A549 (cell line): ENCODE measurements at regions not wholly inside any gene's neighbourhood (a gene's known extent, or its start where the extent isn't known, plus 50 kb on each side); places are given as distances from the start of the nearest gene placed in this dataset.

Experiments used
- ATAC-seq, 2 experiments: fragments of 200-7000 bp in 1 of 2; fragments of >200 bp in 1 of 2; cut with Nextera tagmentation in 1 of 2; cut with Tn5 transposase in 1 of 2; 3 replicates each; pipeline versions ENCODE4 v1.8.0 to v1.9.1; 2018 to 2020; ENCODE audit warnings: mild to moderate bottlenecking in 1 of 2, moderate library complexity in 1 of 2
- CTCF ChIA-PET: fragments of 300-600 bp; sonication (Branson Sonifier 250); formaldehyde crosslinking; extraction: SDS; loops from one replicate; lab custom pipeline; 2021; ENCODE audit warnings: antibody characterized with exemption, inconsistent platforms; lab: Yijun Ruan, JAX
- POLR2A ChIA-PET: fragments of 350-600 bp; formaldehyde crosslinking; extraction: SDS; loops from one replicate; lab custom pipeline; 2021; ENCODE audit warnings: antibody characterized with exemption, inconsistent platforms; lab: Yijun Ruan, JAX
- DNase-seq, 2 experiments: peaks; one replicate each; pipeline versions ENCODE4 v3.0.0 to v3.0.0-alpha.2; 2011 to 2016; ENCODE audit warnings: low read depth in 1 of 2, low spot score in 1 of 2
- FAIRE-seq: peaks from 2 replicates; lab custom pipeline; 2011; peaks lifted over from hg19 to GRCh38; lab: Jason Lieb, UNC
- H3K27ac ChIP-seq, 2 experiments: fragments of >200 bp; sonication (Bioruptor Twin); formaldehyde crosslinking; 3 replicates each; pipeline ENCODE4 v1.5.1; 2016 to 2017
- H3K4me1 ChIP-seq: fragments of >200 bp; sonication (Bioruptor Twin); formaldehyde crosslinking; 3 replicates; pipeline ENCODE4 v1.6.1; 2016
- H3K4me2 ChIP-seq: fragments of >200 bp; sonication (Bioruptor Twin); formaldehyde crosslinking; 3 replicates; pipeline ENCODE4 v1.6.1; 2016
- H3K4me3 ChIP-seq: fragments of >200 bp; sonication (Bioruptor Twin); formaldehyde crosslinking; 3 replicates; pipeline ENCODE4 v1.5.1; 2016
- H3K9me3 ChIP-seq: fragments of >200 bp; sonication (Bioruptor Twin); formaldehyde crosslinking; 3 replicates; pipeline ENCODE4 v1.6.1; 2016
- ATOH8 ChIP-seq: fragments of 250-450 bp; sonication (Bioruptor Pico); IDR thresholded peaks from 2 replicates; pipeline ENCODE4 v1.5.0; 2020; ENCODE audit warnings: low read depth, mild to moderate bottlenecking, moderate library complexity
- CBX2 ChIP-seq: fragments of 200-600 bp; sonication (generic); IDR thresholded peaks from 2 replicates; pipeline ENCODE4 v1.6.1; 2016; ENCODE audit warnings: low read depth, mild to moderate bottlenecking, borderline replicate concordance
- CHD2 ChIP-seq: fragments of 150-350 bp; IDR thresholded peaks from 2 replicates; pipeline ENCODE4 v1.6.1; 2014; ENCODE audit warnings: low read length; ENCODE audit not compliant: partially characterized antibody
- E2F6 ChIP-seq: IDR thresholded peaks from 2 replicates; pipeline ENCODE4 v1.6.1; 2012; ENCODE audit warnings: low read depth, borderline replicate concordance
- ESRRA ChIP-seq: fragments of 150-350 bp; IDR thresholded peaks from 2 replicates; pipeline ENCODE4 v1.6.1; 2014; ENCODE audit warnings: mild to moderate bottlenecking, low read length, borderline replicate concordance
- FOXS1 ChIP-seq: fragments of 250-450 bp; sonication (Bioruptor Pico); IDR thresholded peaks from 2 replicates; pipeline ENCODE4 v1.5.0; 2020; ENCODE audit warnings: mild to moderate bottlenecking, moderate library complexity
- GATA3 ChIP-seq: IDR thresholded peaks from 2 replicates; pipeline ENCODE4 v1.6.1; 2012; ENCODE audit warnings: borderline replicate concordance
- HDAC2 ChIP-seq: fragments of 200-600 bp; sonication (generic); IDR thresholded peaks from 2 replicates; pipeline ENCODE4 v1.6.1; 2016
- HEYL ChIP-seq: fragments of 250-450 bp; sonication (Bioruptor Pico); IDR thresholded peaks from 2 replicates; pipeline ENCODE4 v1.8.0; 2021; ENCODE audit warnings: mild to moderate bottlenecking, moderate library complexity
- HMGXB4 ChIP-seq: fragments of 250-450 bp; sonication (Bioruptor Pico); IDR thresholded peaks from 2 replicates; pipeline ENCODE4 v1.5.0; 2021; ENCODE audit warnings: mild to moderate bottlenecking, moderate library complexity, borderline replicate concordance
- HOXB13 ChIP-seq: fragments of 250-450 bp; sonication (Bioruptor Pico); IDR thresholded peaks from 2 replicates; pipeline ENCODE4 v1.5.0; 2020; ENCODE audit warnings: low read depth, mild to moderate bottlenecking, moderate library complexity
- JUNB ChIP-seq: fragments of >200 bp; sonication (Bioruptor Twin); formaldehyde crosslinking; IDR thresholded peaks from 2 replicates; pipeline ENCODE4 v1.6.1; 2016
- KDM5A ChIP-seq: fragments of 200-600 bp; sonication (generic); IDR thresholded peaks from 2 replicates; pipeline ENCODE4 v1.6.1; 2016; ENCODE audit warnings: antibody characterized with exemption, mild to moderate bottlenecking
- MYC ChIP-seq: IDR thresholded peaks from 2 replicates; pipeline ENCODE4 v1.6.1; 2012; ENCODE audit warnings: mild to moderate bottlenecking, inconsistent platforms, low read length, improper control_type of control experiment, borderline replicate concordance
- NPAS2 ChIP-seq: fragments of 250-450 bp; sonication (Bioruptor Pico); IDR thresholded peaks from 2 replicates; pipeline ENCODE4 v1.8.0; 2022; ENCODE audit warnings: mild to moderate bottlenecking, moderate library complexity, borderline replicate concordance
- POLR2A ChIP-seq: IDR thresholded peaks from 2 replicates; pipeline ENCODE4 v1.6.1; 2012; ENCODE audit warnings: mild to moderate bottlenecking, low read length
- RCOR1 ChIP-seq: fragments of 150-350 bp; IDR thresholded peaks from 2 replicates; pipeline ENCODE4 v1.6.1; 2014; ENCODE audit warnings: antibody characterized with exemption, low read length, low read depth
- REST ChIP-seq: fragments of 200-600 bp; sonication (generic); IDR thresholded peaks from 2 replicates; pipeline ENCODE4 v1.6.1; 2016; ENCODE audit warnings: antibody characterized with exemption, mild to moderate bottlenecking, moderate library complexity
- RFX5 ChIP-seq: fragments of 450-650 bp; IDR thresholded peaks from 2 replicates; pipeline ENCODE4 v1.7.1; 2014; ENCODE audit warnings: antibody characterized with exemption, mild to moderate bottlenecking, moderate library complexity
- RNF2 ChIP-seq: fragments of 200-600 bp; sonication (generic); IDR thresholded peaks from 2 replicates; pipeline ENCODE4 v1.6.1; 2016; ENCODE audit warnings: low read depth, mild to moderate bottlenecking, antibody characterized with exemption, moderate library complexity, borderline replicate concordance
- SMC3 ChIP-seq: fragments of >200 bp; sonication (Bioruptor Twin); formaldehyde crosslinking; IDR thresholded peaks from 3 replicates; pipeline ENCODE4 v1.6.1; 2018; ENCODE audit warnings: inconsistent platforms
- TP53 ChIP-seq: fragments of 250-450 bp; sonication (Bioruptor Pico); IDR thresholded peaks from 2 replicates; pipeline ENCODE4 v1.5.0; 2021; ENCODE audit warnings: mild to moderate bottlenecking, moderate library complexity
- USF2 ChIP-seq: fragments of 450-650 bp; IDR thresholded peaks from 2 replicates; pipeline ENCODE4 v1.6.1; 2014; ENCODE audit warnings: antibody characterized with exemption
- ZSCAN20 ChIP-seq: fragments of 250-450 bp; sonication (Bioruptor Pico); IDR thresholded peaks from 2 replicates; pipeline ENCODE4 v1.8.0; 2022; ENCODE audit warnings: mild to moderate bottlenecking, moderate library complexity
- WGBS: methylation state at CpG from one replicate; pipeline ENCODE4 v1.1.6; 2017; ENCODE audit errors: missing lambda C conversion rate; 5-methylcytosine and 5-hydroxymethylcytosine counted together

GRCh38 chr15:85992224-85992623, 87.4 kb upstream of the AGBL1 start:
- ChIA-PET CTCF (no interaction called here), POLR2A (no interaction called here)
- no peak for FAIRE-seq
- TF ChIP-seq E2F6, result no peak
- no peak for TF ChIP-seq CBX2
- TF ChIP-seq ZSCAN20 (CRISPR knock-in tag), result no peak
- no peak for TF ChIP-seq HDAC2
- TF ChIP-seq TP53, result no peak
- no peak for TF ChIP-seq CHD2
- TF ChIP-seq RCOR1, result no peak
- DNase-seq, result no peak
- Histone ChIP-seq H3K4me2 (no peak overlapping the region), H3K4me1 (no peaks in the 10 kb centered on the region), H3K9me3 (no peaks in the 10 kb centered on the region), H3K27ac (no peak overlapping the region), H3K4me3 (no peak overlapping the region)
- WGBS, result 36% methylated on average over 3 of the region's 3 CpGs
- ATAC-seq, result no peak

- TF ChIP-seq KDM5A (no peak), GATA3 (no peak), ATOH8 (CRISPR knock-in tag) (no peak), HEYL (CRISPR knock-in tag) (no peak)
- WGBS, result 8% methylated on average over 2 of the region's 2 CpGs
- Histone ChIP-seq H3K27ac (no peak overlapping the region), H3K9me3 (no peaks in the 10 kb centered on the region), H3K4me2 (no peak overlapping the region), H3K4me1 (no peaks in the 10 kb centered on the region), H3K4me3 (no peak overlapping the region)
- POLR2A ChIA-PET, result no interaction called here
- CTCF ChIA-PET, result no interaction called here
- FAIRE-seq, result no peak
- DNase-seq, result no peak
- ATAC-seq, result 0 out of 6 replicates have a peak, but pooled peaks of 1 of the 2 experiments have one; percentile 10
Measured at GRCh38 chr15:85993116-85993515, 86.6 kb upstream of the AGBL1 start.

GRCh38 chr15:85997618-85998017, 82.1 kb upstream of the AGBL1 start:
- CTCF ChIA-PET, result no interaction called here
- FAIRE-seq (no peak), DNase-seq (no peak), ATAC-seq (no peak)
- H3K4me3 ChIP-seq, result no peak overlapping the region
- no peaks in the 10 kb centered on the region for H3K9me3 ChIP-seq
- no peaks in the 10 kb centered on the region for H3K4me1 ChIP-seq
- POLR2A ChIA-PET, result no interaction called here
- 34% methylated on average over 5 of the region's 5 CpGs for WGBS
- H3K4me2 ChIP-seq, result no peak overlapping the region
- no peak overlapping the region for H3K27ac ChIP-seq
- TF ChIP-seq SMC3 (no peak), POLR2A (no peak), RNF2 (no peak), FOXS1 (CRISPR knock-in tag) (no peak), ESRRA (no peak), HOXB13 (CRISPR knock-in tag) (no peak), MYC (no peak), RFX5 (no peak), CHD2 (no peak)
- TF ChIP-seq, all 56 proteins: peak for 0

- Histone ChIP-seq H3K27ac (no peak overlapping the region), H3K4me3 (no peak overlapping the region), H3K4me1 (no peaks in the 10 kb centered on the region), H3K4me2 (no peak overlapping the region), H3K9me3 (no peaks in the 10 kb centered on the region)
- DNase-seq, result no peak
- FAIRE-seq, result no peak
- POLR2A ChIA-PET, result no interaction called here
- CTCF ChIA-PET, result no interaction called here
- ATAC-seq, result no peak
- no peak for TF ChIP-seq ZSCAN20 (CRISPR knock-in tag)
- no peak for TF ChIP-seq HDAC2
- TF ChIP-seq FOXS1 (CRISPR knock-in tag), result no peak
- no peak for TF ChIP-seq REST
- no peak for TF ChIP-seq NPAS2 (CRISPR knock-in tag)
- no peak for TF ChIP-seq CHD2
- TF ChIP-seq HMGXB4, result no peak
- no peak for TF ChIP-seq JUNB
- TF ChIP-seq USF2, result no peak
- TF ChIP-seq POLR2A, result no peak
Measured at GRCh38 chr15:85999658-86000057, 80.0 kb upstream of the AGBL1 start.
